HG03280 (cell line): ENCODE measurements at regions not wholly inside any gene's neighbourhood (a gene's known extent, or its start where the extent isn't known, plus 50 kb on each side); places are given as distances from the start of the nearest gene placed in this dataset.
"Not testable (repeated sequence)": the region's sequence is repeated elsewhere in the genome, so short reads cannot be mapped to it uniquely, and the experiment has no call there.

ENCODE experiments used
- ATAC-seq: cut with Tn5 transposase; IDR thresholded peaks from one replicate; pipeline ENCODE4 v1.9.1; 2021; ENCODE audit warnings: mild to moderate bottlenecking, moderate library complexity; ENCODE audit not compliant: unreplicated experiment

DNA sequence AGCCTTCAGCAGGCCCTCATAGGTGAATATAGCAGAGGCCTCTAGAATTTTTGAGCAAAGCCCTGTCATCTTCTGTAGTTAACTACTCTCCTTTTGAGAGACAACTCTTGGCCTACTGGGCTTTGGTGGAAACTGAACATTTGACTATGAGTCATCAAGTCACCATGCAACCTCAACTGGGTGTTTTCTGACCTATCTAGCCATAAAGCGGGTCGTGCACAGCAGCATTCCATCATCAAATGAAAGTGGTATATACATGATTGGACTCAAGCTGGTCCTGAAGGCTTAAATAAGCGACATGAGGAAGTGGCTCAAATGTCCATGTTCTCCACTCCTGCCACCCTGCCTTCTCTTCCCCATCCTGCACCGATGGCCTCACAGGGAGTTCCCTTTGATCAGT is 1115.5 kb downstream of the TAF11L14 start:
- peak; percentile 28 for ATAC-seq

GRCh38 chr5:18752317-18752716 is 1118.1 kb downstream of the TAF11L14 start:
- ATAC-seq = no peak

DNA sequence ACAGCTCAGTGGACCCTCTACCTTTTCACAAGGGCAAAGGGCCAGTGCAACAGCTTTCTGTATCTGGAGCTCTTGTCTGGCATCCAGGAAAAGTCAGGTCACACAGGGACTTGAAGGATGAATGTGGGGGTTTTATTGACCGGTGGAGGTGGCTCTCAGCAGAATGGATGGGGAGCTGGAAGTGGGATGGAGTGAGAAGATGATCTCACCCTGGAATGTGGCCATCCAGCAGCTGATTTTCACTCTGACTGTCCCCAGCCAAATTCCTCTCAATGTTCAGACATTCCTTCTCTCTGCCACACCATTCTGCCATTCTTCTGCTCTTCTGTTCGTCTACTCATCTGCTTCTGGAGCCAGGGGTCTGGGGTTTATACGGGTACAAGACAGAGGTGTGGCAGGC is 1119.9 kb downstream of the TAF11L14 start:
- no peak for ATAC-seq

GRCh38 chr5:18761801-18762200 is 1127.5 kb downstream of the TAF11L14 start:
- ATAC-seq = peak; percentile 69

DNA sequence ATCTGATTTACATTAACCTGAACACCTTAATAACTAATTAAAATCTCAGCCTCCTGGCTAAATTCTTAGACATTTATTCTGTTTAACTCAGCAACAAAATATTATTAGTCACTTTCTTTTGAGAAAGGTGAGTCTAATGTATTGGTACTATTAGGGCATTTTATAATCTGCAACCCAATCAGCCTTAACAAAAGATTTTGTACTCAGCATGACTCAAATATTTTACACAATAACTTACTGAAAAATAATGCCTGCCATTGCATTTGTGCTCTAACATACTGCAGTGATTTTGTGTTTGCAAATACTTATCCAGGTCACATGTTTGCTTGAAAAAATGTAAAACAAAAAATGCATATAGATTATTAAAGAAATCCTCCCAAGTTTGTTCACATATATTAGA is 1129.9 kb downstream of the TAF11L14 start:
- ATAC-seq = no peak

DNA sequence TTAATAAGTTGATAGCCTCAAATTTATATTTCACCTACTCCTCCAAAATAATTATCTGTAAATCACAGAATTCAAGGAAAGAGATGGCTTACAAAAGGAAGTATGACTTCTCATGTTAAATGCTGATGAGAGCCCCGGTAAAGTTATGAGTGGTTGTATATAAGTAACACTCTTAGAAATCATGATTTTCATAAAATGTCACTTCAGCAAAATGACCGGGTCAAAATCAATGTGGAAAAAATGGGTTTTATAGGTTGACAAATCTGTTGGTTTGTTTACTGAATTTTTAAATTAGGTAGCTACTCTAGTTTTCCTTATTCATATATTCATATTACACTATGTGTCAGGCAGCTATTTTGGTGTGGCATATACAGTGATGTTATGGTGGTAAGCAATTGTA is 1131.0 kb downstream of the TAF11L14 start:
- no peak for ATAC-seq

- ATAC-seq = no peak
Observed at GRCh38 chr5:18771097-18771610, 1136.9 kb downstream of the TAF11L14 start.

- ATAC-seq = peak; percentile 71
Observed at GRCh38 chr5:18772475-18772874, 1138.2 kb downstream of the TAF11L14 start.

DNA sequence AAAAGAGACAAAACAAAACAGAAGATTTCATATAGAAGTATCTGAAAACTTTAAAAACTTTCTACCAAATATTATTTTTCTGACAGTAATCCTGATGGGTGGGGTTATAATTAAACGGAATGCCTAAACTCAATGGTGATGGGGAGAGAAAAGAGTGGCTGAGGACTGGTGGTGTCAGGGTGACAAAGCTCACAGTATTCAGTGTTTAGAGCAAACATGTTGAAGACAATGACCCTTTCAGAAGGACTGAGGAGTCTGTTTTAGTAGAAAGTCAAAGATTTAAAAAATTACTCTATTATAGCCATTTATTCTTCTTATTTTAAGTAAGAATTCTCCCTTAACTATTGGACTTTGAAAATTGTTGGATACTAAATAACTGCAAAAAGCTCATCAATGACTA is 1144.0 kb downstream of the TAF11L14 start:
- no peak for ATAC-seq

- ATAC-seq = no peak
Observed at GRCh38 chr5:18789218-18789998, 1155.1 kb downstream of the TAF11L14 start.

DNA sequence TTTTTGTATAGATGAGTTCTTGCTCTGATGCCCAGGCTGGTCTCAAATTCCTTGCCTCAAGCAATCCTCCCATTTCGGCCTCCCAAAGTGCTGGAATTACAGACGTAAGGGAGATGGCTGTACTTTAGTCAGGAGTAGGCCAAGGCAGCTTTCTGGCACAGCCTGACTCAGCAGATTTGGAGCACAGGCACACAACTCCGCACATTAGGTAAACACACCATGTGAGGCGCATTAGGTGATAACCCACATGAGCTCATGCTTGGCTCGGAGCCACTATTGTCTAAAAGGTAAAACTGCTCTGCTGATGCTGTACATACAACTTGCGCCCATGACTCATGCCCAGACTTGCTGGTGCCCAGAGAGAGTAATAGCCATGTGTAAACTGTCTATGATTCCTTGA is 1157.9 kb downstream of the TAF11L14 start:
- ATAC-seq = no peak

GRCh38 chr5:18797222-18797621 is 1163.0 kb downstream of the TAF11L14 start:
- ATAC-seq = no peak

DNA sequence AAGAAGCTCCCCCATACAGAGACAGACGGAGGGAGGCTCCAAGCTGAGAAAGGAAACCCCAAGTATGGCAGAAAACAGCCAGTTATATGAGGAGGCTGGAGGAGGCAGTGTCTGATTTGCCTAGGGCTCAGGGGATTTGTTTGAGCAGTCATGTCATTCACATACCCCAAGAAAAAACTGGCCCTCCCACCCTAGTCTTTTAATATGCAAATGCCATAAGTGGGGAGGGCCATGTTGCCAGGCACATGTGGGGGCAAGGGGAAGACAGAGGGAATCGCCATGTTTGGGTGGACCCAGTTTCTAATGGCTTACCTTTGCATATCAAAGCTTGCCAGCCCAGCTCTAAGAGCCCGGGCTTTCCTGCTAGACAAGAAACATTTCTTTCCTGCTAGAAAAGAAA is 1163.8 kb downstream of the TAF11L14 start:
- no peak for ATAC-seq

DNA sequence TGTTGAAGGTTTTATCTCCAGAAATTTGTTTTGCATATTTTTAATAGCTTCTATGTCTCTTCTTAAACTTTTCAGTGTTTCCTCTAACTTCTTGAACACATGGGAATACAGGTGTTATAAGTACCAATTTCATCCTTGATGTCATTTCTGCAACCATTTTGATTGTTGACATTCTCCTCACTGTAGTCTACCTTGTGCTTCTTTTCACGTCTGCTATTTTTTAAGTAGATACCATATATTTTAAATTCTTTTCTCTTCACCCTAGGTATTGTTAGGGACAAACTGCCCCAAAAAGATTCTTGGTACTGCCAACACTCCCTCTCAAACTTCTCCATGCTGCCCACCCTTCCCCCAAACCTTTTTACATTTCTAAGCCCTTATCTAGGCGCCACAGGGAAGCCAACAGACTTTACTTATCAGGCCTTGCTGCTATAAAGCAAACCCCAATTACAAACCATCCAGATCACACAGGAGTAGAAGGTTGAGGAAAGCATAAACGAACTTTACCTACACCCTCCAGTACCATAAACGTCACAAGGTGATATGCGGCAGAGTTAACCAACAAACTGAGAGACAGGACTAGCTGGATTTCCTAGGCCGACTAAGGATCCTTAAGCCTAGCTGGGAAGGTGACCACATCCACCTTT is 1165.3 kb downstream of the TAF11L14 start:
- no peak for ATAC-seq

GRCh38 chr5:18800293-18801025 is 1166.2 kb downstream of the TAF11L14 start:
- ATAC-seq = no peak

DNA sequence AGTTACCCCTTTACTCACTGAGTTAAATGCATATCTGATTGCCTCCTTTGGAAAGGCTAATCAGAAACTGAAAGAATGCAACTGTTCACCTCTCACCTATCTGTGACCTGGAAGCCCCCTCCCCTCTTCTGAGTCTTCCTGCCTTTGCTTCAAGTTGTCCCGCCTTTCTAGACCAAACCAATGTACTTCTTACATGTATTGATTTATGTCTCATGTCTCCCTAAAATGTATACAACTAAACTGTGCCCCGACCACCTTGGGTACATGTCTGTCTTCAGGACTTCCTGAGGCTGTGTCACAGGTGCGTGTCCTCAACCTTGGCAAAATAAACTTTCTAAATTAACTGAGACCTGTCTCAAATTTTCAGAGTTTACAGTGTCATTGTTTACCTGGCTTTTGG is 1167.2 kb downstream of the TAF11L14 start:
- ATAC-seq = not testable (repeated sequence)

DNA sequence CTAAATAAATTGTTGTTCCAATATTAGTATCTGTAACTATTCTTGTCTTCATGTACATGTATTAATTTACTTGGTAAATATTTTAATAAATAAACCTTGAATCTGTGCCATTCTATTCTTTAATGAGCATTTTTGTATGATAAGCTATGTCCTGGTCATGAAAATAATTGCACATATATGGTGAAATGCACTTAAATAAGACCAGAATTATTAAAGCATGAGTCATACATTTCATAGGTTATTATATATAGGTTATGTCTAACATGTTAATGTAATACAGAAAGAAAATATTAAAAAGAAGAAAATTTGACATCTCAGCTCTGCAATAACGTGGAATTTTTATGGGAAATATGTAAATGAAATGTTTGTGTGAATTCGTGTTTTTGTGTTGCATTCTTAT is 1168.1 kb downstream of the TAF11L14 start:
- ATAC-seq = no peak

DNA sequence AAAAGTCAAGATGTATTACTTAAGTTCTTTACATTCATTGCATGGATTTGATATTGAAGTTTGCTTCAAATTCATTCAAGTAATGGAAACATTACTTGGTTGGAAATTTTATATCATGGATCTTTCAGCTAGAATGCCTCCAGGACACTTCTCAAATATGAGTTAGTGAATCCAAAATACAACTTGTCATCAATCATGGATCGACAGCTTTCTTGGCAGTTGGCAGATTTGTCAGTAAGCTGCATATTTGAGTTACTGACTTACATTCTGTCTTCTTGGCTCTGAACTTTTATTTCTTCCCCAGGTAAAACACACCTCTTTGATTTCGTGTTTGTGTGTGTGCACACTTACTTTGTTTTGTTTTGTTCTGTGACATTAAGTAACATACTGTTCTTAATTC is 1171.1 kb downstream of the TAF11L14 start:
- ATAC-seq = no peak

DNA sequence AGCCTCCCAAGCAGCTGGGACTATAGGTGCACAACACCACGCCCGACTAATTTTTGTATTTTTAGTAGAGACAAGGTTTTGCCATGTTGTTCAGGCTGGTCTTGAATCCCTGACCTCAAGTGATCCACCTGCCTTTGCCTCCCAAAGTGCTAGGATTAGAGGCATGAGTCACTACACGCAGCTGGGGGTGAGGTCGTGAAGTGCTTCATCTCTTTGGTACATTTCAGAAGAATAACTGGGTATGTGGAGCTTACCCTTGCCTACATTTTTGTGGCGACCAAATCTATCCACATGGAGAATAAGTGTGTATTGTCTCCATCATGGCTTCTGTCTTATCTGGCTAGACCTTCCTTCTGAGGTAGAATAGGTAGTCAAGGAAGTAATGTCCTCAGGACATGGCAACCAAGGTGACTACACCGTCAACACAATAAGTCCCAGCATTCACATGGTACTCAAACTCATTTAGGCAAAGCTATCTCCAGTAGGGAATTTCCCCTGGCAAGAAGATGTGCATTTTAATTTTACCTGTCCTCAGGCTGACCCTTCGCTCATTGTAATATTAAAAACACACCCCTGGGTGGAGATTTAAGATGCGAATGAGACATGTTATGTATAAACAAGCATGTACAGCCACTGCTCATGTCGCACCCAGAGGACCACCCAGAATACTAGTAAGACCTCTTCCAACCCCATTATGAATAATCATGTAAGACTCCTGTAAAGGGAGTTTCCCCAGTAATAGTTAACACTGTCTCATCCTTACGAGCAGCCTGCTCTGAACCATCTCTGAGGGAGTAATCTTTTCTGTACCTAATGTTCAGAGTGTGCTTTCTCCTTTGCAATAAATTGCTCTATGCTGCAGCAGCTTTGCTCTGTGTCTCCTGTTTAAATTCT is 1173.2 kb downstream of the TAF11L14 start:
- ATAC-seq = no peak

DNA sequence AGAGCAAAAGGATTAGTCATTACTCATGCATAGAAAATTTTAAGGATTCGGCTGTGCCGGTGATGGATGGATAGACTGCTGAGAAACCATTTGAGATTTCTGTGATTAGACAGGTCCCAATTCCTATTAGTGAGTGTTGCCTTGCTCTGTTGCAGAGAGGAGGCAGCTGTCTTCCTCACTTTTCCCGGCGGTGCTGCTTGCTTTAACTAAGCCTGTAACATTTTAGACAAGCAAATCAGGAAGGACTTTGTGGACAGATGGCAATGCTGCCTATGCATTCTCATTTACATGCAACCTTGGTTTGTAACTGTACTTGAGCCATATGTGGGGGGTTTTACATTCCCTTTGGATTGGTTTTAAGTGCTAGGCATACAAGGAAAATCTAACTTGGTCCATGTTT is 1176.3 kb downstream of the CDH18 start:
- ATAC-seq = no peak

DNA sequence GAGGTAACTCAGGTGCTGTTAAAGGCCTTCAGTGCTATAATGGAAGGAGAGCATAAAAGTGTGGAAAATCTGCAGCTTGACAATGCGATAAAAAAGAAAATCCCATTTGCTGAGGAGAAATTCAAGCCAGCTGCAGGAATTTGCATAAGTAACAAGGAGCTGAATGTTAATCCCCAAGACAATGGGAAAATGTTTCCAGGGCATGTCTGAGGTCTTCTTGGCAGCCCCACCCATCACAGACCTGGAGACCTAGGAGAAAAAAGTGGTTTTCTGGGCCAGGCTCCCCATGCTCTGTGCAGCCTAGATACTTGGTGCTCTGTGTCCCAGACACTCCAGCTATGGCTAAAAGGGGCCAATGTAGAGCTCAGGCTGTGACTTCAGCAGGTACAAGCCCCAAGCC is 1159.6 kb downstream of the CDH18 start:
- ATAC-seq = no peak
